ENCODE measurements at regions not wholly inside any gene's neighbourhood (a gene's known extent, or its start where the extent isn't known, plus 50 kb on each side); places are given as distances from the start of the nearest gene placed in this dataset.

DNA sequence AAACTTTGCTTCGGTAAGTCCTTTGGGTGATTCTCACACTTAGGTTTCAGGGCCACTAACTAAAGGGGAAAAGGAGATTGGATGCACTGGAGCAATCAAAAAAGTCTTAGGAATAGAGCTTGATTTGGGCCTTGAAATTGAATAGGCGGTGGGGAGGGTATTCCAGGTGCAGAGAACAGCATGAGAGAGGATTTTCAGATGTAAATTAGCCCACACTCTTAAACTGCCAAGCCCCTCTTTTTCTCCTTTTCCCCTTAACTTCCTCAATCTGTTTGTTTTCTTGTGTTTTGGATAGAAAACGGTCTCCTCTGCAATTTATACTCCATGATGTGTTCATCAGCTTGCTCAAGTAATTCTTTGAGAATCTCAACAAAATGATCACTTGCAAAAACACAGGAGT lies 62.1 kb upstream of the RIPOR2 start:
- Histone ChIP-seq H3K9me3 (ENCODE audit: control insufficient read depth, low read length) (no peaks in the 10 kb centered on the region), H3K36me3 (ENCODE audit: control insufficient read depth, insufficient read depth, low read length) (no peaks in the 10 kb centered on the region), H2AFZ (no peak overlapping the region), H3K79me2 (no peaks in the 10 kb centered on the region), H3K4me2 (ENCODE audit: low read length) (no peak overlapping the region), H3K4me3 (ENCODE audit: low read depth, low read length) (no peak overlapping the region), H3K27ac (no peak overlapping the region), H3K9ac (no peak overlapping the region), H3K27me3 (ENCODE audit: control insufficient read depth, insufficient read depth, low read length) (no peaks in the 10 kb centered on the region), H3K4me1 (no peaks in the 10 kb centered on the region)
- no peak for TF ChIP-seq CTCF (IDR thresholded peaks at IDR 0.05)

DNA sequence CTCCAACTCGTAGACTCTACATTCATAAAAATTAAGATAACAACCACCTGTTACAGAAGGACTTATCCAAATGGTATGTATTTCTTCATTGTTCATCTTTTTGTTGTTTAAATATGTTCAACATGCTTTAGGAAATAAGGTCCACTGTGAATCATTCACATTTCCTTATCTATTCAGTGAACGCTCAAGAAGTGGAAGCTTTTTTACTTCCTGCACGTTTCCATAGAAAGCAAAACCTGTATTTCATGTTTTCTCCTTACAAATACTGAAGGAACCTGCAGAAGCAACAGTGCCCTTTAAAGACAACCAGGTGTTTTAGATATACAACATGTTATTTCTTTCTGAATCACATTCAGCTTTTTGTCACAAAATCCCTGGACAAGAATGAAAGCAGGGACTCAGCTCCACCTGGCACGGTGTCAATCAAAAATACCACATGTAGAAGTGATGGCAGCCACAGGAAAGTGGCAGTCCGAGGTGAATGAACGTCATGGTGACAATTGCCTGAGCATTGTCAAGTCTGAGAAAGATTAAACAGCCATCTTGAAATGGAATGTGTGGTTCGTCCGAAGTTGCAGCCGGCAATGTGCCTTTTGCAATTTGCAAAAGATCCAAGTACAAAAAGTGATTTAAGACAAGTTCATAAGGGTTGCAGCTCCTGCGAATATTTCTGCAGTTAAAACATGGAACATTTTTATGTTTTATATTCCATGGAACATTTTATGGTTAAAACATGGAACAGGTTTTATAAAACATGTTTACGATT lies 66.7 kb upstream of the RIPOR2 start:
- Histone ChIP-seq H3K4me3 (ENCODE audit: low read depth, low read length) (no peak overlapping the region), H3K9ac (no peak overlapping the region), H3K9me3 (ENCODE audit: control insufficient read depth, low read length) (no peaks in the 10 kb centered on the region), H3K36me3 (ENCODE audit: control insufficient read depth, insufficient read depth, low read length) (no peaks in the 10 kb centered on the region), H3K4me1 (no peaks in the 10 kb centered on the region), H3K79me2 (no peaks in the 10 kb centered on the region), H2AFZ (no peak overlapping the region), H3K4me2 (ENCODE audit: low read length) (no peak overlapping the region), H3K27ac (no peak overlapping the region), H3K27me3 (ENCODE audit: control insufficient read depth, insufficient read depth, low read length) (no peaks in the 10 kb centered on the region)
- TF ChIP-seq CTCF (IDR thresholded peaks at IDR 0.05) = no peak

DNA sequence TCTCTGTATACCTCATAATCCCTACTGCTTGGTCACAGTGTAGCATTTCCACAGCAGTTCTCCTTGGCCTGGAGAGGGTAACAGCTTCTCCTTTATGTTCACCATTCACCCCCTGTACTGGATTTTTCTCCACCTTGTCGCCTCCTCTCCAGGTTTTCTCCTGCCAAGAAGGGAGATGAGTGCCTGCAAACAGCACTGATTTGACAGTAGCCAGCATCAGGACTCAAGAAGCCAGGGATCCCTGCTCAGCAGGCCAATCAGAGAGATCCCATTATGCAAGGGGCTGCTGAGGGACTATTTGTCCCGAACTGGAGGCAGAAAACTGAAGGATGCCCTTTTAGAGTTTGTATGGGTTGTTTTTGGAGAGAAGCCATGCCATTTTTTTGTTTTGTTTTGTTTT lies 68.6 kb upstream of the RIPOR2 start:
- H3K9me3 ChIP-seq (ENCODE audit: control insufficient read depth, low read length) = no peaks in the 10 kb centered on the region
- H3K9ac ChIP-seq = no peak overlapping the region
- H3K79me2 ChIP-seq = no peaks in the 10 kb centered on the region
- no peak overlapping the region for H3K4me2 ChIP-seq (ENCODE audit: low read length)
- H3K36me3 ChIP-seq (ENCODE audit: control insufficient read depth, insufficient read depth, low read length) = no peaks in the 10 kb centered on the region
- no peak for TF ChIP-seq CTCF (IDR thresholded peaks at IDR 0.05)
- no peaks in the 10 kb centered on the region for H3K4me1 ChIP-seq
- no peak overlapping the region for H2AFZ ChIP-seq
- no peaks in the 10 kb centered on the region for H3K27me3 ChIP-seq (ENCODE audit: control insufficient read depth, insufficient read depth, low read length)
- H3K4me3 ChIP-seq (ENCODE audit: low read depth, low read length) = no peak overlapping the region
- H3K27ac ChIP-seq = no peak overlapping the region

DNA sequence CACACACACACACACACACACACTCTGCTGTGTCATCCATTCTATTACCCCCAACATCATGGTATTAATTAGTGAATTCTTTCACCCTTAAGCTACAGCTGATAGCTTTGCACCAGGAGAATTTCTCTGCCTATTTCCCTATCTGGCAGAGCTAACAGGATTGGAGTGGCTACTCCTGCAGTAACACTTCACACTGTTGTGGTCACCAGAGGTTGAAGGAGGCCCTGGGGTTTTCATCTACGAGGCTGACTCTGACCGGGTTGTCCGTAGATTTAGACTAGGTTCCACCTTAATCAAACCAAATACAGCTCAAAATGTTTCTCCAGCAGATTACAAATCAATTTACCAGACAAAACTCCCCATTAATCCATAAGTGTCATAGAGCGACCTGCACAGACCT lies 69.2 kb upstream of the RIPOR2 start:
- Histone ChIP-seq H3K4me2 (ENCODE audit: low read length) (no peak overlapping the region), H3K36me3 (ENCODE audit: control insufficient read depth, insufficient read depth, low read length) (no peaks in the 10 kb centered on the region), H3K4me1 (no peaks in the 10 kb centered on the region), H3K4me3 (ENCODE audit: low read depth, low read length) (no peak overlapping the region), H3K27ac (no peak overlapping the region), H3K79me2 (no peaks in the 10 kb centered on the region), H3K9me3 (ENCODE audit: control insufficient read depth, low read length) (no peaks in the 10 kb centered on the region), H3K9ac (no peak overlapping the region), H2AFZ (no peak overlapping the region), H3K27me3 (ENCODE audit: control insufficient read depth, insufficient read depth, low read length) (no peaks in the 10 kb centered on the region)
- no peak for TF ChIP-seq CTCF (IDR thresholded peaks at IDR 0.05)

GRCh38 chr6:25006075-25006474 lies 70.3 kb upstream of the RIPOR2 start:
- no peaks in the 10 kb centered on the region for H3K36me3 ChIP-seq (ENCODE audit: control insufficient read depth, insufficient read depth, low read length)
- no peaks in the 10 kb centered on the region for H3K9me3 ChIP-seq (ENCODE audit: control insufficient read depth, low read length)
- TF ChIP-seq CTCF (IDR thresholded peaks at IDR 0.05) = no peak
- no peak overlapping the region for H3K9ac ChIP-seq
- no peaks in the 10 kb centered on the region for H3K79me2 ChIP-seq
- no peaks in the 10 kb centered on the region for H3K4me1 ChIP-seq
- no peak overlapping the region for H2AFZ ChIP-seq
- no peak overlapping the region for H3K4me2 ChIP-seq (ENCODE audit: low read length)
- peak overlapping the region; percentile 32 for H3K27ac ChIP-seq
- H3K27me3 ChIP-seq (ENCODE audit: control insufficient read depth, insufficient read depth, low read length) = no peaks in the 10 kb centered on the region
- no peak overlapping the region for H3K4me3 ChIP-seq (ENCODE audit: low read depth, low read length)
